ENCODE measurements at regions not wholly inside any gene's neighbourhood (a gene's known extent, or its start where the extent isn't known, plus 50 kb on each side); places are given as distances from the start of the nearest gene placed in this dataset.

- H3K4me3 Mint-ChIP-seq: no peak overlapping the region
- no peaks in the 10 kb centered on the region for H3K9me3 Mint-ChIP-seq
- TF ChIP-seq CTCF (conservative IDR thresholded peaks at IDR 0.05): peak; percentile 46
- no peak for DNase-seq (ENCODE audit: extremely low spot score, unreplicated experiment)
- peaks cover 25% of the 10 kb centered on the region for H3K27me3 Mint-ChIP-seq
- H3K4me1 Mint-ChIP-seq (ENCODE audit: unreplicated experiment): peaks cover 21% of the 10 kb centered on the region
- no peaks in the 10 kb centered on the region for H3K36me3 Mint-ChIP-seq
- no peak overlapping the region for H3K27ac Mint-ChIP-seq
These were observed 198.0 kb upstream of the MKI67 start for GRCh38 chr10:128324058-128324827.

- peak overlapping the region; percentile 44 for H3K4me3 Mint-ChIP-seq
These were observed 199.6 kb upstream of the MKI67 start for GRCh38 chr10:128325788-128326187.

GRCh38 chr10:128326251-128326650 lies 200.0 kb upstream of the MKI67 start:
- TF ChIP-seq CTCF (conservative IDR thresholded peaks at IDR 0.05): no peak
- Mint-ChIP-seq H3K4me3 (no peak overlapping the region), H3K4me1 (ENCODE audit: unreplicated experiment) (peaks cover 21% of the 10 kb centered on the region), H3K9me3 (no peaks in the 10 kb centered on the region), H3K36me3 (no peaks in the 10 kb centered on the region), H3K27me3 (peaks cover 30% of the 10 kb centered on the region), H3K27ac (no peak overlapping the region)
- no peak for DNase-seq (ENCODE audit: extremely low spot score, unreplicated experiment)

More at GRCh38 chr10:128325788-128326187, 199.6 kb upstream of the MKI67 start:
- Mint-ChIP-seq H3K4me1 (ENCODE audit: unreplicated experiment) (peaks cover 21% of the 10 kb centered on the region), H3K36me3 (no peaks in the 10 kb centered on the region), H3K27me3 (peaks cover 27% of the 10 kb centered on the region), H3K27ac (no peak overlapping the region), H3K9me3 (no peaks in the 10 kb centered on the region)
- no peak for TF ChIP-seq CTCF (conservative IDR thresholded peaks at IDR 0.05)
- no peak for DNase-seq (ENCODE audit: extremely low spot score, unreplicated experiment)

GRCh38 chr10:128326851-128327250 lies 200.6 kb upstream of the MKI67 start:
- DNase-seq (ENCODE audit: extremely low spot score, unreplicated experiment): no peak
- H3K36me3 Mint-ChIP-seq: no peaks in the 10 kb centered on the region
- H3K4me3 Mint-ChIP-seq: no peak overlapping the region
- no peak overlapping the region for H3K27ac Mint-ChIP-seq
- TF ChIP-seq CTCF (conservative IDR thresholded peaks at IDR 0.05): no peak
- H3K4me1 Mint-ChIP-seq (ENCODE audit: unreplicated experiment): peaks cover 21% of the 10 kb centered on the region
- H3K9me3 Mint-ChIP-seq: no peaks in the 10 kb centered on the region
- H3K27me3 Mint-ChIP-seq: peaks cover 30% of the 10 kb centered on the region

- H3K36me3 Mint-ChIP-seq: no peaks in the 10 kb centered on the region
- peaks cover 26% of the 10 kb centered on the region for H3K27me3 Mint-ChIP-seq
- H3K27ac Mint-ChIP-seq: no peak overlapping the region
- DNase-seq (ENCODE audit: extremely low spot score, unreplicated experiment): no peak
- H3K9me3 Mint-ChIP-seq: no peaks in the 10 kb centered on the region
- TF ChIP-seq CTCF (conservative IDR thresholded peaks at IDR 0.05): no peak
- H3K4me1 Mint-ChIP-seq (ENCODE audit: unreplicated experiment): no peaks in the 10 kb centered on the region
- H3K4me3 Mint-ChIP-seq: no peak overlapping the region
These were observed 210.2 kb upstream of the MKI67 start for GRCh38 chr10:128336401-128336800.

Measured in type B pancreatic cell (in vitro differentiated cells).